Body of pancreas (tissue), 4 donors: ENCODE measurements at regions not wholly inside any gene's neighbourhood (a gene's known extent, or its start where the extent isn't known, plus 50 kb on each side); places are given as distances from the start of the nearest gene placed in this dataset.

Experiments
- ATAC-seq: fragments of 150-250 bp; one replicate; pipeline ENCODE4 v1.9.1; 2016
- DNase-seq, 4 donors: peaks; one replicate each; pipeline ENCODE4 v3.0.0-alpha.2; 2019
- H3K27ac ChIP-seq, 4 donors: fragments of 200-600 bp; sonication (generic); 1 replicate in 3 of 4; 2 replicates in 1 of 4; pipeline versions ENCODE4 v1.5.1 to v1.6.1; 2016 to 2019; ENCODE audit warnings: mild to moderate bottlenecking in 1 of 4, mixed read lengths in 1 of 4, moderate library complexity in 1 of 4
- H3K27me3 ChIP-seq, 2 donors: fragments of 200-600 bp; sonication (generic); one replicate each; pipeline ENCODE4 v1.6.0; 2016; ENCODE audit warnings: mild to moderate bottlenecking in 1 of 2
- H3K36me3 ChIP-seq, 2 donors: fragments of 200-600 bp; sonication (generic); replicated peaks in 1 of 2; 2 replicates each; pipeline ENCODE4 v1.5.1; 2016; ENCODE audit warnings: low read depth in 2 of 2; ENCODE audit not compliant: insufficient read depth in 1 of 2
- H3K4me1 ChIP-seq: fragments of 200-600 bp; sonication (generic); one replicate; pipeline ENCODE4 v1.6.0; 2016
- H3K4me3 ChIP-seq, 2 donors: fragments of 200-600 bp; sonication (generic); 1 replicate in 1 of 2; 2 replicates in 1 of 2; pipeline ENCODE4 v1.5.1; 2016 to 2019
- H3K9me3 ChIP-seq, 3 donors: fragments of 200-600 bp; sonication (generic); 1 replicate in 2 of 3; 2 replicates in 1 of 3; pipeline ENCODE4 v1.5.1; 2016
- POLR2A ChIP-seq, 3 donors: fragments of 450-650 bp; IDR thresholded peaks; one replicate each; pipeline ENCODE4 v1.6.1; 2016; ENCODE audit warnings: antibody characterized with exemption in 3 of 3, mild to moderate bottlenecking in 2 of 3
- WGBS, 2 donors: methylation state at CpG; one replicate each; pipeline ENCODE4 v1.1.5; 2017; 5-methylcytosine and 5-hydroxymethylcytosine counted together
- intact Hi-C: fragments of 100-400 bp; cut with DNase I; formaldehyde crosslinking; loops from one replicate; pipeline ENCODE4 v1.15.1; 2023
- TF ChIP-seq, protein P1 (sequence below), 7 experiments: fragments of 450-650 bp in 4 of 7; fragments of 200-600 bp in 3 of 7; sonication (generic) in 3 of 7; IDR thresholded peaks; one replicate each; pipeline ENCODE4 v1.5.1; 2016 to 2019; ENCODE audit warnings: antibody characterized with exemption in 7 of 7

DNA sequence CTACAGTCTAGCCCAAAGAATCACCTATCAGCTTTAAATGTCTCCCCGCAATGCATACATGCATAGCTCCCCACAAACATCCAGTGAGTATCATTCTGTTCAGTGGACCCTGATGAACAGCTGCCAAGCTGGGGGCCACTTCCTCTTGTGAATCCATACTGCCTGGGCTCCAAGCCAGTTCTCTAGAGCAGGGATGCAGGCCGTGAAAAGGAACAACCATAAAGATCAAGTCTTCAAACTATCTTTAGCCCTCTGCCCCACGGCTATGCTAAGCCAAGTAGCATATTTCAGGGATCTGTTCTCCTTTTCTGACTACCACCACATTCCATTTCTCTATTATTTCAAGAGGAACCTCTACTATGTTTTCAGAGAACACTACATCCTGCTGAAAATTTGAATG lies 191.7 kb upstream of the BTBD3 start:
- H3K27me3 ChIP-seq = no peaks in the 10 kb centered on the region
- TF ChIP-seq, protein P1, sequence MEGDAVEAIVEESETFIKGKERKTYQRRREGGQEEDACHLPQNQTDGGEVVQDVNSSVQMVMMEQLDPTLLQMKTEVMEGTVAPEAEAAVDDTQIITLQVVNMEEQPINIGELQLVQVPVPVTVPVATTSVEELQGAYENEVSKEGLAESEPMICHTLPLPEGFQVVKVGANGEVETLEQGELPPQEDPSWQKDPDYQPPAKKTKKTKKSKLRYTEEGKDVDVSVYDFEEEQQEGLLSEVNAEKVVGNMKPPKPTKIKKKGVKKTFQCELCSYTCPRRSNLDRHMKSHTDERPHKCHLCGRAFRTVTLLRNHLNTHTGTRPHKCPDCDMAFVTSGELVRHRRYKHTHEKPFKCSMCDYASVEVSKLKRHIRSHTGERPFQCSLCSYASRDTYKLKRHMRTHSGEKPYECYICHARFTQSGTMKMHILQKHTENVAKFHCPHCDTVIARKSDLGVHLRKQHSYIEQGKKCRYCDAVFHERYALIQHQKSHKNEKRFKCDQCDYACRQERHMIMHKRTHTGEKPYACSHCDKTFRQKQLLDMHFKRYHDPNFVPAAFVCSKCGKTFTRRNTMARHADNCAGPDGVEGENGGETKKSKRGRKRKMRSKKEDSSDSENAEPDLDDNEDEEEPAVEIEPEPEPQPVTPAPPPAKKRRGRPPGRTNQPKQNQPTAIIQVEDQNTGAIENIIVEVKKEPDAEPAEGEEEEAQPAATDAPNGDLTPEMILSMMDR (IDR thresholded peaks at IDR 0.05) = no peak
- no peak for TF ChIP-seq POLR2A (IDR thresholded peaks at IDR 0.05)
- ATAC-seq = no peak
- H3K9me3 ChIP-seq = no peaks in the 10 kb centered on the region
- WGBS, 2 donors = 57 to 64% methylated on average over 3 of the region's 3 CpGs
- DNase-seq = no peak
- H3K36me3 ChIP-seq = no peaks in the 10 kb centered on the region
- H3K27ac ChIP-seq = no peak overlapping the region
- no peaks in the 10 kb centered on the region for H3K4me1 ChIP-seq
- intact Hi-C loops = no loop called here
- no peak overlapping the region for H3K4me3 ChIP-seq

DNA sequence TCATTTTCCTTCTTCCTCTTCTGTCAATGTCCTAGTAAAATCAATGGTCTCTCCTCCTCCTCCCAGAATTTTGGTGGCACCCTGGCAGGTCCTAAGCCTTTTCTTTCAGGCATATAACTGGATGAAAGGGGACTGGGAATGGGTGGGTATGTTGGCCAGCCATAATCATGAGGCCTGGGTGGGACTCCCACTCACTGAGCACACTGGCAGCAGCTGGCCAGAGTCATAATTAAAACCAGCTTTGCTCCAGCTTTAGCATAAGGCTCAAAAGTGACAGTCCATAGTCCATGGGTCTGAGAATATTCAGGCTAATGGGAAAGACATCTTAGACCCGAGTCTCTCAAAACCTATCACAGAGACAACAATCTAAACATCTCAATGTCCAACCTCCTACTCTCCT lies 190.0 kb upstream of the BTBD3 start:
- no peak for DNase-seq
- no peak for ATAC-seq
- intact Hi-C loops = no loop called here

DNA sequence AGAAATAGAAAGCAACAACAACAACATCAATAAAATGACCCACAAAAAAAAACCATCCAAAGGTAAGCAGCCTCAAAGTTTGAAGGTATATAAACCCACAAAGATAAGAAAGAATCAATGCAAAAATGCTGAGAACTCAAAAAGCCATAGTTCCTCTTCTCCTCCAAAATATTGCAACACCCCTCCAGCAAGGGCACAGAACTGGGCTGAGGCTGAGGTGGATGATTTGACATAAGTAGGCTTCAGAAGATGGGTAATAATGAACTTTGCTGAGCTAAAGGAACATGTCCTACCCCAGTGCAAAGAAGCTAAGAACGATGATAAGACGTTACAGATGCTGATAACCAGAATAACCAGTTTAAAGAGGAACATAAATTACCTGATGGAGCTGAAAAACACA lies 188.8 kb upstream of the BTBD3 start:
- Histone ChIP-seq H3K27ac (no peak overlapping the region), H3K27me3 (no peaks in the 10 kb centered on the region), H3K4me1 (no peaks in the 10 kb centered on the region), H3K4me3 (no peak overlapping the region), H3K36me3 (no peaks in the 10 kb centered on the region), H3K9me3 (no peaks in the 10 kb centered on the region)
- 27 to 32% methylated on average over 2 of the region's 2 CpGs for WGBS, 2 donors
- DNase-seq (no peak), ATAC-seq (no peak)
- TF ChIP-seq, protein P1 (IDR thresholded peaks at IDR 0.05) = no peak
- no peak for TF ChIP-seq POLR2A (IDR thresholded peaks at IDR 0.05)
- intact Hi-C loops = no loop called here

More for the DNA sequence above, 190.0 kb upstream of the BTBD3 start:
- Histone ChIP-seq H3K9me3 (no peaks in the 10 kb centered on the region), H3K4me3 (no peak overlapping the region), H3K4me1 (no peaks in the 10 kb centered on the region), H3K27me3 (no peaks in the 10 kb centered on the region), H3K27ac (no peak overlapping the region), H3K36me3 (no peaks in the 10 kb centered on the region)
- WGBS, 2 donors = 60 to 90% methylated on average over 1 of the region's 1 CpG
- TF ChIP-seq, protein P1 (IDR thresholded peaks at IDR 0.05) = no peak

DNA sequence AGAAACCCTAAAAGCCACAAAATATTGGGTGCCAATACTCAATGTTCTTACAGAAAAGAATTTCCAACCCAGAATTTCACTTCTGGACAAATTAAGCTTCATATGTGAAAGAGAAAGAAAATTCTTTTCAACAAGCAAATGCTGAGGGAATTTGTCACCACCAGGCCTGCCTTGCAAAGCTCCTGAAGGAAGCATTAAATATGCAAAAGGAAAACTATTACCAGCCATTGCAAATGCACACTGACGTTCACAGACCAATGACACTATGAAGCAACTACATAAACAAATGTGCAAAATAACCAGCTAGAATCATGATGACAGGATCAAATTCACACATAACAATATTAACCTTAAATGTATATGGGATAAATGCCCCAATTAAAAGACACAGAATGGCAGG lies 187.9 kb upstream of the BTBD3 start:
- Histone ChIP-seq H3K4me1 (no peaks in the 10 kb centered on the region), H3K9me3 (no peaks in the 10 kb centered on the region), H3K36me3 (no peaks in the 10 kb centered on the region), H3K27me3 (no peaks in the 10 kb centered on the region), H3K4me3 (no peak overlapping the region), H3K27ac (no peak overlapping the region)
- 92 to 93% methylated on average over 1 of the region's 1 CpG for WGBS, 2 donors
- DNase-seq (no peak), ATAC-seq (no peak)
- intact Hi-C loops = no loop called here
- no peak for TF ChIP-seq POLR2A (IDR thresholded peaks at IDR 0.05)
- TF ChIP-seq, protein P1 (IDR thresholded peaks at IDR 0.05) = no peak

DNA sequence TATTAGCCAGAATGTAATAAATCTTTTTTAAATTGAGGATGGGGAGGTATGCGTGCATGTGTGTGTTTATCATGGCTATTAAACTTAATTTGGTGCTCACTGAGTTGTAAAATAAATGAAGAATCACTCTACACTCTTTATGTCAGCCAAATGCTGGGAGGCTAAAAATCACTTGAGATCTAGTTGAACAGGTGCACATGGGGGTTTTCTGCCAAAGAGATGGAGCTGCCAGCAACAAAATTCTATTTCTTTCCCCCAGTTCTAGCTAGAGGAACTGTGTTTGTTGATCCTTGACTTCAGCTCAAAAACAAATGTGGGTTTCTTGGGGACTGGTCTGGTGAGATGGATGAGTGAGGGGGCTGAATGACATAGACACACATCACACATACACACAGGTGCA lies 183.3 kb upstream of the BTBD3 start:
- TF ChIP-seq, protein P1 (IDR thresholded peaks at IDR 0.05) = no peak
- TF ChIP-seq POLR2A (IDR thresholded peaks at IDR 0.05) = no peak
- WGBS, 2 donors = 74 to 83% methylated on average over 1 of the region's 1 CpG
- Histone ChIP-seq H3K9me3 (no peaks in the 10 kb centered on the region), H3K36me3 (no peaks in the 10 kb centered on the region), H3K4me3 (no peak overlapping the region), H3K27ac (no peak overlapping the region), H3K27me3 (no peaks in the 10 kb centered on the region), H3K4me1 (no peaks in the 10 kb centered on the region)
- ATAC-seq (no peak), DNase-seq (no peak)
- intact Hi-C loops = no loop called here
